ENCODE measurements at regions not wholly inside any gene's neighbourhood (a gene's known extent, or its start where the extent isn't known, plus 50 kb on each side); places are given as distances from the start of the nearest gene placed in this dataset.

- DNase-seq (ENCODE audit: low spot score), result no peak
Observed at GRCh38 chr11:116145187-116145865, 627.5 kb downstream of the BUD13 start.

- no peak for DNase-seq (ENCODE audit: low spot score)
Observed at GRCh38 chr11:116144387-116144958, 628.3 kb downstream of the BUD13 start.

GRCh38 chr11:116138280-116138679, 634.1 kb upstream of the CADM1 start:
- DNase-seq (ENCODE audit: low spot score), result no peak

- DNase-seq (ENCODE audit: low spot score), result no peak
Observed at GRCh38 chr11:116137753-116138152, 633.5 kb upstream of the CADM1 start.

- no peak for DNase-seq (ENCODE audit: low spot score)
Observed at GRCh38 chr11:116136987-116137674, 632.9 kb upstream of the CADM1 start.

GRCh38 chr11:116135891-116136290, 631.7 kb upstream of the CADM1 start:
- DNase-seq (ENCODE audit: low spot score), result no peak

- no peak for DNase-seq (ENCODE audit: low spot score)
Observed at GRCh38 chr11:116134450-116134849, 630.2 kb upstream of the CADM1 start.

GRCh38 chr11:116132273-116132978, 628.2 kb upstream of the CADM1 start:
- DNase-seq (ENCODE audit: low spot score), result no peak

- no peak for DNase-seq (ENCODE audit: low spot score)
Observed at GRCh38 chr11:116130122-116130521, 625.9 kb upstream of the CADM1 start.

- DNase-seq (ENCODE audit: low spot score), result no peak
Observed at GRCh38 chr11:116129456-116129855, 625.2 kb upstream of the CADM1 start.

GRCh38 chr11:116126562-116126961, 622.3 kb upstream of the CADM1 start:
- no peak for DNase-seq (ENCODE audit: low spot score)

- DNase-seq (ENCODE audit: low spot score), result no peak
Observed at GRCh38 chr11:116124922-116125714, 620.9 kb upstream of the CADM1 start.

GRCh38 chr11:116123739-116124138, 619.5 kb upstream of the CADM1 start:
- no peak for DNase-seq (ENCODE audit: low spot score)

- DNase-seq (ENCODE audit: low spot score), result no peak
Observed at GRCh38 chr11:116122697-116123472, 618.7 kb upstream of the CADM1 start.

GRCh38 chr11:116119158-116119557, 614.9 kb upstream of the CADM1 start:
- no peak for DNase-seq (ENCODE audit: low spot score)

- DNase-seq (ENCODE audit: low spot score), result no peak
Observed at GRCh38 chr11:116118138-116118470, 613.9 kb upstream of the CADM1 start.

GRCh38 chr11:116117331-116118137, 613.3 kb upstream of the CADM1 start:
- no peak for DNase-seq (ENCODE audit: low spot score)

- DNase-seq (ENCODE audit: low spot score), result no peak
Observed at GRCh38 chr11:116115801-116116200, 611.6 kb upstream of the CADM1 start.

- DNase-seq (ENCODE audit: low spot score), result no peak
Observed at GRCh38 chr11:116114198-116114651, 610.0 kb upstream of the CADM1 start.
